ENCODE measurements at regions not wholly inside any gene's neighbourhood (a gene's known extent, or its start where the extent isn't known, plus 50 kb on each side); places are given as distances from the start of the nearest gene placed in this dataset.

DNA sequence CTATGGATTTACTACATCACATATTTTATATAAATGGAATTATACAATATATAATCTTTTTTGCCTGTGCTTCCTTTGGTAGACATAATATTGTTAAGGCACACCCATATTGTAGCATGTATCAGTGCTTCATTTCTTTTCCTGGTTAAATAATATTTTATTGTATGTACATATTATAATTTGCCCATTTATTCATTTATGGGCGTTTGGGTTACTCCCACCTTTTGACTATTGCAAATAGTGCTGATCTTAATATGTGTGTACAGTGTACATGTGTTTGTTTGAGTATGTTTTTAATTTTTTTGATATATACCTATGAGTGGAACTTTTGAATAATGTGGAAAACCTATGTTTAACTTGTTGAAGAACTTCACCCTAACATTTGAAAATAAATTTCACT lies 804.2 kb downstream of the DHX35 start (continued):
- TF ChIP-seq, protein P1, sequence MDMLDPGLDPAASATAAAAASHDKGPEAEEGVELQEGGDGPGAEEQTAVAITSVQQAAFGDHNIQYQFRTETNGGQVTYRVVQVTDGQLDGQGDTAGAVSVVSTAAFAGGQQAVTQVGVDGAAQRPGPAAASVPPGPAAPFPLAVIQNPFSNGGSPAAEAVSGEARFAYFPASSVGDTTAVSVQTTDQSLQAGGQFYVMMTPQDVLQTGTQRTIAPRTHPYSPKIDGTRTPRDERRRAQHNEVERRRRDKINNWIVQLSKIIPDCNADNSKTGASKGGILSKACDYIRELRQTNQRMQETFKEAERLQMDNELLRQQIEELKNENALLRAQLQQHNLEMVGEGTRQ (IDR thresholded peaks at IDR 0.05; ENCODE audit: low read length), result no peak
- TF ChIP-seq RBBP5 (IDR thresholded peaks at IDR 0.05; ENCODE audit: borderline replicate concordance, low read depth, low read length) (no peak), RFX5 (IDR thresholded peaks at IDR 0.05; ENCODE audit: borderline replicate concordance, low read depth, low read length) (no peak)
